ENCODE measurements at regions not wholly inside any gene's neighbourhood (a gene's known extent, or its start where the extent isn't known, plus 50 kb on each side); places are given as distances from the start of the nearest gene placed in this dataset.

DNA sequence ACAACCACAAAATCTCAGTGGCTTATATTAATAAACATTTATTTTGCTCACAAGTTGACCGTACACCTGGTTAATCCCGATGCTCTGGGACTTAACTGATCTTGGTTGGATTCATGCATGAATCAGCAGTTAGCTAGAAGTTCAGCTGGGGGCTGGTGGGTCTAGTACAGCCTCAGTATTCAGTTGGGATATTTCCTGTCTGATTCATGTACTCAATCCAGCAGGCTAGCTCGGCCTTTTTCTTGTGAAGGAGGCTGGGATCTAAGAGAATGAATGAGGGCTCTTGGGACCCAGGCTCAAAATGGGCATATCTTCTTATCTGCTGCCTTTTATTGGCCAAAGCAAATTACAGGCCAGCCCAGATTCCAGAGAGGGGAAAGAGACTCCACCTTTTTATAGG is 178.8 kb downstream of the KCTD12 start:
- Histone ChIP-seq H3K9me3 (ENCODE audit: control insufficient read depth in 1 of 2, low read length in 2 of 2) (no peaks in the 10 kb centered on the region), H3K27ac (ENCODE audit: low read depth, low read length) (no peak overlapping the region), H3K9ac (ENCODE audit: low read depth in 1 of 2, low read length in 2 of 2) (no peak overlapping the region), H3K4me1 (ENCODE audit: control insufficient read depth in 1 of 2, insufficient read depth in 2 of 2, low read length in 2 of 2) (peaks cover 0 to 13% of the 10 kb centered on the region in 2 donors), H3K4me3 (ENCODE audit: low read depth in 1 of 2, low read length in 2 of 2) (no peak overlapping the region), H3K36me3 (ENCODE audit: control insufficient read depth in 1 of 2, insufficient read depth in 2 of 2, low read length in 2 of 2) (no peaks in the 10 kb centered on the region), H3K27me3 (ENCODE audit: control insufficient read depth in 1 of 2, insufficient read depth in 2 of 2, low read length in 2 of 2) (no peaks in the 10 kb centered on the region)

DNA sequence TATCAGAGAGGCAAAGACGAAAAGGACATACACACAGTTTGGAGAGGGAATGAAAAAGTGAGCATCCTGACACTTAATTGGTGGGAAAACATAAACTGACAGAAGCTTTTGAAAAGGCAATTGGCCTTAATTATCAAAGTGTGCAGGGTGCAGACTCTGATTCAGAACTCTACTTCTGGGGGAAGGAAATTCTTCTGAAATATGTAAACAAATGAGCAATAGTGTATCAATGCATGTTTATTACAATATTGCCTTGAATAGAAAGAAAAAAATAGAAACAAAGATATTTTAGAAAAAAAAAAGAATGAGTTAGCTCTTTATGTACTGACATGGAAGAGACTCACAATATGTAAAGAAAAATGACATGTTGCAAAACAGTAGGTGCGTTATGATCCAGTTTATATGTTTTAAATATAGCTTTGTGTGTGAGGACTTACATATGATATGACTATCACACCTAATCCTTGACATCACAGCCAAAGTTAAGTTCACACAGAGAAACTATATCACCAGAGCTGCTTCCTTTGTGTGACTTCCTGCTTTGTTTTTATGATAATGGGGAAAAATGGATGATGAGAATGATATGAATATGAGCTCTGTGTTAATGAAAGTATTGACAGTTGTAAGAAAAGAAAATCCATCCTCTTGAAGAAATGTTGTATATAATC is 182.4 kb downstream of the KCTD12 start:
- H3K9me3 ChIP-seq (ENCODE audit: control insufficient read depth in 1 of 2, low read length in 2 of 2) = no peaks in the 10 kb centered on the region
- H3K9ac ChIP-seq (ENCODE audit: low read depth in 1 of 2, low read length in 2 of 2) = no peak overlapping the region
- no peak overlapping the region for H3K27ac ChIP-seq (ENCODE audit: low read depth, low read length)
- no peaks in the 10 kb centered on the region for H3K36me3 ChIP-seq (ENCODE audit: control insufficient read depth in 1 of 2, insufficient read depth in 2 of 2, low read length in 2 of 2)
- H3K4me1 ChIP-seq (ENCODE audit: control insufficient read depth in 1 of 2, insufficient read depth in 2 of 2, low read length in 2 of 2) = no peaks in the 10 kb centered on the region
- no peaks in the 10 kb centered on the region for H3K27me3 ChIP-seq (ENCODE audit: control insufficient read depth in 1 of 2, insufficient read depth in 2 of 2, low read length in 2 of 2)
- no peak overlapping the region for H3K4me3 ChIP-seq (ENCODE audit: low read depth in 1 of 2, low read length in 2 of 2)

DNA sequence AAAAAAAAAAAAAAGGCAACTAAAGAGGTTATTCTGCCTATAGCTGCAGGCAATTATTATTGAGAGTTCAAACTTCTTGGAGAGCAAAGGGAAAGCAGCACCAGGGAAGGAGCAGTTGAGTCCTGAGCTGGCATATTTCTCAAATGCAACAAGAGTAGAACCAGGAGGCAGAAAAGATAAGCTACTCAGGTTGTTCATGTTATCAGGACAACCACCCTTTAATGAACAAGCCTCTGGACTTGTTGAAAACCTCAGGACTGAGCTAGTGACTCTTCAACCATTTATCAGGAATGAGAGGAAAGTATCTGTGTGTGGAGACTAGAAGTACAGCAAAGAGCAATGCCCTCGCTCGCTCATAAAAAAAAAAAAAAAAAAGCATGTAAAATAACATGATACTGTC is 183.0 kb downstream of the KCTD12 start:
- H3K27ac ChIP-seq (ENCODE audit: low read depth, low read length) = no peak overlapping the region
- H3K4me1 ChIP-seq (ENCODE audit: control insufficient read depth in 1 of 2, insufficient read depth in 2 of 2, low read length in 2 of 2) = no peaks in the 10 kb centered on the region
- H3K4me3 ChIP-seq (ENCODE audit: low read depth in 1 of 2, low read length in 2 of 2) = no peak overlapping the region
- no peaks in the 10 kb centered on the region for H3K36me3 ChIP-seq (ENCODE audit: control insufficient read depth in 1 of 2, insufficient read depth in 2 of 2, low read length in 2 of 2)
- H3K9me3 ChIP-seq (ENCODE audit: control insufficient read depth in 1 of 2, low read length in 2 of 2) = no peaks in the 10 kb centered on the region
- H3K9ac ChIP-seq (ENCODE audit: low read depth in 1 of 2, low read length in 2 of 2) = no peak overlapping the region
- no peaks in the 10 kb centered on the region for H3K27me3 ChIP-seq (ENCODE audit: control insufficient read depth in 1 of 2, insufficient read depth in 2 of 2, low read length in 2 of 2)

DNA sequence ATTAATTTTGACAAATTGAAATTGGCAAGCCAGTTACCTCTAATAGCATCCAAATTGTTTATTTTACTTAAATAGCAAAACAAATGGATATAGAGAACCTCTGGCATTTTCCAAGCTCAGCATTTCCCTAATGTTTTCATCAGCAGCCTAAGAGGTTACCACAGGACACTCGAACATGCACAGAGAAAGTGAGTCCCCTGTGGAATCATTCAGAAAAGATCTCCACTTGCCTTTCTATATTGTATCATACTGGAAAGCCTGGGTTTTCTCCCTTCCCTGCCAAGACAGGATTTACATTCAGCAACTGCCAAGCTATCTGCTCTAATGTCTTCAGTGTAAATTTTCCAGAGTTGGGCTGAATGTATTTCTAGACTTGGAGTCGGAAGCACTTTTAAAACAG is 188.9 kb downstream of the KCTD12 start:
- H3K4me1 ChIP-seq (ENCODE audit: control insufficient read depth in 1 of 2, insufficient read depth in 2 of 2, low read length in 2 of 2) = no peaks in the 10 kb centered on the region

DNA sequence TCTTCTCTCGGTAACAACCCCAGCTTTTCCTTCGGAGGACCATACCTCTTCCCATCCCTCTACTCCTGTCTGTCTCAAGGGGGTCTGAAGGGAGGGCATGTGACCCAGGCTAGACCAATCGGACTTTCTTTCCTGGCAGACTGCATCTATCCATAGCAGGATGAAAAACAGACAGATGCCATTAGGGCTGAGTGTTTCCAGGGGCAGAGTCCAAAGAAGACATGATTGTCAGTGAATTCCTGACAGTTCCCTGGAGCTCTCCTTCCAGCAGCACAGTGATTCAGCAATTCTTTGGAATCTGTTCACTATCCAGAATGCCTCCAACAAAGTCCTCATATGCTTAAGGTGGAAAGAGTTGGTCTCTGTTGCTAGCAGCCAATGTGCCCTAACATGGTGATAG is 189.8 kb downstream of the KCTD12 start:
- H3K9me3 ChIP-seq (ENCODE audit: control insufficient read depth in 1 of 2, low read length in 2 of 2) = no peaks in the 10 kb centered on the region
- H3K36me3 ChIP-seq (ENCODE audit: control insufficient read depth in 1 of 2, insufficient read depth in 2 of 2, low read length in 2 of 2) = no peaks in the 10 kb centered on the region
- H3K4me1 ChIP-seq (ENCODE audit: control insufficient read depth in 1 of 2, insufficient read depth in 2 of 2, low read length in 2 of 2) = no peaks in the 10 kb centered on the region
- H3K27ac ChIP-seq (ENCODE audit: low read depth, low read length) = no peak overlapping the region
- no peak overlapping the region for H3K4me3 ChIP-seq (ENCODE audit: low read depth in 1 of 2, low read length in 2 of 2)
- H3K9ac ChIP-seq (ENCODE audit: low read depth in 1 of 2, low read length in 2 of 2) = no peak overlapping the region
- H3K27me3 ChIP-seq (ENCODE audit: control insufficient read depth in 1 of 2, insufficient read depth in 2 of 2, low read length in 2 of 2) = no peaks in the 10 kb centered on the region

More for the DNA sequence above, 188.9 kb downstream of the KCTD12 start:
- no peaks in the 10 kb centered on the region for H3K27me3 ChIP-seq (ENCODE audit: control insufficient read depth in 1 of 2, insufficient read depth in 2 of 2, low read length in 2 of 2)
- no peak overlapping the region for H3K4me3 ChIP-seq (ENCODE audit: low read depth in 1 of 2, low read length in 2 of 2)
- no peak overlapping the region for H3K9ac ChIP-seq (ENCODE audit: low read depth in 1 of 2, low read length in 2 of 2)
- H3K36me3 ChIP-seq (ENCODE audit: control insufficient read depth in 1 of 2, insufficient read depth in 2 of 2, low read length in 2 of 2) = no peaks in the 10 kb centered on the region
- no peak overlapping the region for H3K27ac ChIP-seq (ENCODE audit: low read depth, low read length)
- no peaks in the 10 kb centered on the region for H3K9me3 ChIP-seq (ENCODE audit: control insufficient read depth in 1 of 2, low read length in 2 of 2)

DNA sequence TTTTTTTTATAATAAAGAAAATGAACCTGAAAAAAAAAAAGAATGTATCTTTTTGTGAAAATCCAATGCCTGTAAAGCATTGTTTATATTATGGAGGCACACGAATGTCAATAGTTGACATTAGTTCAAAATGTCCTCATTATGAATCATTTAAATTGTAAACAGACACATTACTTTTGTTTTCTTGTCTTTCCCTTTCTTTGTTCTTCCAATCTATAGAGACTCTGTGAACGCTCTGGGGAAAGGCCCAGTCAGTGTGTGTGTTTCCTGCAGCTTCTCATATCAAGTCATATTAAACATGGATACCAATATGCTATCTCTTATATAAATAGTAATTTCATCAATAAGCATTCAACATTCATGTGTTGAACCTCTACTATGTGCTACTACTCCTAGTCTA is 193.1 kb downstream of the KCTD12 start:
- Histone ChIP-seq H3K36me3 (ENCODE audit: control insufficient read depth in 1 of 2, insufficient read depth in 2 of 2, low read length in 2 of 2) (no peaks in the 10 kb centered on the region), H3K27me3 (ENCODE audit: control insufficient read depth in 1 of 2, insufficient read depth in 2 of 2, low read length in 2 of 2) (no peaks in the 10 kb centered on the region), H3K4me3 (ENCODE audit: low read depth in 1 of 2, low read length in 2 of 2) (no peak overlapping the region), H3K4me1 (ENCODE audit: control insufficient read depth in 1 of 2, insufficient read depth in 2 of 2, low read length in 2 of 2) (no peaks in the 10 kb centered on the region), H3K9me3 (ENCODE audit: control insufficient read depth in 1 of 2, low read length in 2 of 2) (no peaks in the 10 kb centered on the region), H3K27ac (ENCODE audit: low read depth, low read length) (no peak overlapping the region), H3K9ac (ENCODE audit: low read depth in 1 of 2, low read length in 2 of 2) (no peak overlapping the region)

DNA sequence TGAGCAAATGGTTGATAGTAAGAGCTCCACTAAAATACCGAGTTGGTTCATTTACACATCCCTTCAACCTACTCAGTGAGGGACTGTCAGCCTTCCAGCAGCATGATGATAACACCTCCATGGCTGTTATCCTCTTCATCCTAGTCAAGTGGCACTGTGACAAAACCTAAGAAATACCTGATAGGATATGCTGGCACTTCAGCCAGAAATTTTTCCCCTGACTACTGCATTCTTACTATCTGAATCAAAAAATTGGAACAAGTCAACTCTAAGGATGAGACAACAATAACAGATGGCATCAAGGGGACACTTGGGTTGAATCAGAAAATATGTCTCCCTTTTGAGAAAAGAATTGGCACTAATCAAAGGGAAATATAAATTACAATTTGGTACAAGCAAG is 193.9 kb downstream of the KCTD12 start:
- H3K36me3 ChIP-seq (ENCODE audit: control insufficient read depth in 1 of 2, insufficient read depth in 2 of 2, low read length in 2 of 2) = no peaks in the 10 kb centered on the region
- no peak overlapping the region for H3K9ac ChIP-seq (ENCODE audit: low read depth in 1 of 2, low read length in 2 of 2)
- no peak overlapping the region for H3K27ac ChIP-seq (ENCODE audit: low read depth, low read length)
- no peaks in the 10 kb centered on the region for H3K27me3 ChIP-seq (ENCODE audit: control insufficient read depth in 1 of 2, insufficient read depth in 2 of 2, low read length in 2 of 2)
- H3K4me3 ChIP-seq (ENCODE audit: low read depth in 1 of 2, low read length in 2 of 2) = no peak overlapping the region
- H3K9me3 ChIP-seq (ENCODE audit: control insufficient read depth in 1 of 2, low read length in 2 of 2) = no peaks in the 10 kb centered on the region
- H3K4me1 ChIP-seq (ENCODE audit: control insufficient read depth in 1 of 2, insufficient read depth in 2 of 2, low read length in 2 of 2) = no peaks in the 10 kb centered on the region

DNA sequence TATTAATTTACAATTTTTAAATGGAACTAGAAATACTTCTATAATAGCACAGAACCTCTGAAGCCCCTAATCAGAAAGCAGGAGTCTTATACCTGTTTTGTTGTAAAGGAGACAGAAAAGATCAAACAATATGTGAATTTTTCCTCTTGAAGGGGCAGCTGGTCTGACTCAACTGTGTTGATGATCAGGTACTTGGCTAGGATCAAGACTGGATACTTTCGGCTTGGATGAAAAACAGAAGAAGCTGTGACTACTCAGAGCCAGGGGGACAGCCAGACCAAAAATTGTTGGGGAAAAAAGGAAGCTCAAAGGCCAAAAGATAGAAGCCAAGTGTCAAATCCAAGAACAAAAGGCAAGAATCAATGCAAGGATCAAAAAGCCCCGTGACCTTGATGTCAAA is 195.6 kb downstream of the KCTD12 start:
- Histone ChIP-seq H3K4me1 (ENCODE audit: control insufficient read depth in 1 of 2, insufficient read depth in 2 of 2, low read length in 2 of 2) (no peaks in the 10 kb centered on the region), H3K4me3 (ENCODE audit: low read depth in 1 of 2, low read length in 2 of 2) (no peak overlapping the region), H3K36me3 (ENCODE audit: control insufficient read depth in 1 of 2, insufficient read depth in 2 of 2, low read length in 2 of 2) (no peaks in the 10 kb centered on the region), H3K9me3 (ENCODE audit: control insufficient read depth in 1 of 2, low read length in 2 of 2) (no peaks in the 10 kb centered on the region), H3K27me3 (ENCODE audit: control insufficient read depth in 1 of 2, insufficient read depth in 2 of 2, low read length in 2 of 2) (no peaks in the 10 kb centered on the region), H3K9ac (ENCODE audit: low read depth in 1 of 2, low read length in 2 of 2) (no peak overlapping the region), H3K27ac (ENCODE audit: low read depth, low read length) (no peak overlapping the region)

DNA sequence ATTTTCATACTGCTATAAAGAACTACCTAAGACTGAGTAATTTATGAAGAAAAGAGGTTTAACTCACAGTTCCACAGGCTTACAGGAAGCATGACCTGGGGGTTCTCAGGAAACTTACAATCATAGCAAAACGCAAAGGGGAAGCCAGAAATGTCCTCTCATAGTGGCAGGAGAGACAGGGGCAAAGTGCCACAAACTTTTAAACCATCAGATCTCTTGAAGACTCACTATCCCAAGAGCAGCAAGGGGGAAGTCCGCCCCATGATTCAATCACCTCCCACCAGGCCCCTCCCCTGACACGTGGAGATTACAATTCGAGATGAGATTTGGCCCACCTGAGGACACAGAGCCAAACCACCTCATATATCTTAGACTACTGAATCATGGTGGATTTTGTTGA is 198.7 kb downstream of the KCTD12 start:
- Histone ChIP-seq H3K27me3 (ENCODE audit: control insufficient read depth in 1 of 2, insufficient read depth in 2 of 2, low read length in 2 of 2) (no peaks in the 10 kb centered on the region), H3K9ac (ENCODE audit: low read depth in 1 of 2, low read length in 2 of 2) (no peak overlapping the region), H3K27ac (ENCODE audit: low read depth, low read length) (no peak overlapping the region), H3K4me1 (ENCODE audit: control insufficient read depth in 1 of 2, insufficient read depth in 2 of 2, low read length in 2 of 2) (no peaks in the 10 kb centered on the region), H3K4me3 (ENCODE audit: low read depth in 1 of 2, low read length in 2 of 2) (no peak overlapping the region), H3K36me3 (ENCODE audit: control insufficient read depth in 1 of 2, insufficient read depth in 2 of 2, low read length in 2 of 2) (no peaks in the 10 kb centered on the region), H3K9me3 (ENCODE audit: control insufficient read depth in 1 of 2, low read length in 2 of 2) (no peaks in the 10 kb centered on the region)

DNA sequence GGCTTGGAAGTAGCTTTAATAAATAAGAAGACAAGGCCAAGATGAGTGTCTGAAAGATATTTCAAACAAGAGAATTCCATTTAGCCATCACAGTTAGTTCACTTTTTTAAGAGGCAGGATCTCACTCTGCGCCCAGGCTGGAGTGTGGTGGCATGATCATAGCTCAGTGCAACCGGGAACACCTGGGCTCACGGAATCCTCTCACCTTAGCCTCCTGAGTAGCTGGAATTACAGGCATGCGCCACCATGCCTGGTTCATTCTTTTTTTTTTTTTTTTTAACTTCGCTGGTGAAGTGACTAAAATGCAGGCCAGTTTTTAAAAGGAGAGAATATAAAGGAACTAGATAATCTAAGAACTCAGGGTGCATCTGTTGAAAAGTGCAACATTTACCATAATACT is 200.3 kb downstream of the KCTD12 start:
- Histone ChIP-seq H3K4me3 (ENCODE audit: low read depth in 1 of 2, low read length in 2 of 2) (no peak overlapping the region), H3K27me3 (ENCODE audit: control insufficient read depth in 1 of 2, insufficient read depth in 2 of 2, low read length in 2 of 2) (no peaks in the 10 kb centered on the region), H3K4me1 (ENCODE audit: control insufficient read depth in 1 of 2, insufficient read depth in 2 of 2, low read length in 2 of 2) (no peaks in the 10 kb centered on the region), H3K9me3 (ENCODE audit: control insufficient read depth in 1 of 2, low read length in 2 of 2) (no peaks in the 10 kb centered on the region), H3K27ac (ENCODE audit: low read depth, low read length) (no peak overlapping the region), H3K9ac (ENCODE audit: low read depth in 1 of 2, low read length in 2 of 2) (no peak overlapping the region), H3K36me3 (ENCODE audit: control insufficient read depth in 1 of 2, insufficient read depth in 2 of 2, low read length in 2 of 2) (no peaks in the 10 kb centered on the region)

DNA sequence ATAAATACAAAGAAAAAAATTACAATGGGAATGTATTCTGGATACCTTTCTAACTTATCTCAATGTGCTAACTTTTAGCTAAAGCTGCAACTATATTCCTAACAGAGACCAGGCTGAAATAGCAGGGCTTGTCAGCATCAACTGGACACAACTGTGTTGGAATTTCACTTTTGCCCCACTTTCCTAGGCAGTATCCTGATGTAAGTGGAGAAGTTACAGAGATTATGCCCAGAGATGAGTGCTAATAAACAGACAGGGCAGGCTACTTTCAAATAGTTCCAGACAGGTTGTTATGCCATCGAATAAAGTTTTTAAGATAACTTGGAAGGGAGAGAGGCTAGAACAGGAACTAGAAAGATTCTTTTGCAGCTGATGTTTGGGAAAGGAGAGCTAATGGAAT is 201.9 kb downstream of the KCTD12 start:
- H3K4me3 ChIP-seq (ENCODE audit: low read depth in 1 of 2, low read length in 2 of 2) = no peak overlapping the region
- no peak overlapping the region for H3K9ac ChIP-seq (ENCODE audit: low read depth in 1 of 2, low read length in 2 of 2)
- H3K9me3 ChIP-seq (ENCODE audit: control insufficient read depth in 1 of 2, low read length in 2 of 2) = no peaks in the 10 kb centered on the region
- H3K36me3 ChIP-seq (ENCODE audit: control insufficient read depth in 1 of 2, insufficient read depth in 2 of 2, low read length in 2 of 2) = no peaks in the 10 kb centered on the region
- no peaks in the 10 kb centered on the region for H3K27me3 ChIP-seq (ENCODE audit: control insufficient read depth in 1 of 2, insufficient read depth in 2 of 2, low read length in 2 of 2)
- no peaks in the 10 kb centered on the region for H3K4me1 ChIP-seq (ENCODE audit: control insufficient read depth in 1 of 2, insufficient read depth in 2 of 2, low read length in 2 of 2)
- no peak overlapping the region for H3K27ac ChIP-seq (ENCODE audit: low read depth, low read length)

Measured in duodenal mucosa (tissue), 2 donors.